ENCODE measurements at regions not wholly inside any gene's neighbourhood (a gene's known extent, or its start where the extent isn't known, plus 50 kb on each side); places are given as distances from the start of the nearest gene placed in this dataset.

GRCh38 chr11:115103921-115104320 lies 400.3 kb downstream of the CADM1 start:
- no peak for DNase-seq (ENCODE audit: low read depth)
- Histone ChIP-seq H3K4me3 (ENCODE audit: low read depth, low read length) (no peak overlapping the region), H3K27me3 (ENCODE audit: control insufficient read depth, insufficient read depth, low read length) (no peaks in the 10 kb centered on the region), H3K36me3 (ENCODE audit: control insufficient read depth, insufficient read depth, low read length) (no peaks in the 10 kb centered on the region)
- TF ChIP-seq, protein P1, sequence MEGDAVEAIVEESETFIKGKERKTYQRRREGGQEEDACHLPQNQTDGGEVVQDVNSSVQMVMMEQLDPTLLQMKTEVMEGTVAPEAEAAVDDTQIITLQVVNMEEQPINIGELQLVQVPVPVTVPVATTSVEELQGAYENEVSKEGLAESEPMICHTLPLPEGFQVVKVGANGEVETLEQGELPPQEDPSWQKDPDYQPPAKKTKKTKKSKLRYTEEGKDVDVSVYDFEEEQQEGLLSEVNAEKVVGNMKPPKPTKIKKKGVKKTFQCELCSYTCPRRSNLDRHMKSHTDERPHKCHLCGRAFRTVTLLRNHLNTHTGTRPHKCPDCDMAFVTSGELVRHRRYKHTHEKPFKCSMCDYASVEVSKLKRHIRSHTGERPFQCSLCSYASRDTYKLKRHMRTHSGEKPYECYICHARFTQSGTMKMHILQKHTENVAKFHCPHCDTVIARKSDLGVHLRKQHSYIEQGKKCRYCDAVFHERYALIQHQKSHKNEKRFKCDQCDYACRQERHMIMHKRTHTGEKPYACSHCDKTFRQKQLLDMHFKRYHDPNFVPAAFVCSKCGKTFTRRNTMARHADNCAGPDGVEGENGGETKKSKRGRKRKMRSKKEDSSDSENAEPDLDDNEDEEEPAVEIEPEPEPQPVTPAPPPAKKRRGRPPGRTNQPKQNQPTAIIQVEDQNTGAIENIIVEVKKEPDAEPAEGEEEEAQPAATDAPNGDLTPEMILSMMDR (IDR thresholded peaks at IDR 0.05; ENCODE audit: insufficient read depth, low read length, poor library complexity, severe bottlenecking), result no peak

DNA sequence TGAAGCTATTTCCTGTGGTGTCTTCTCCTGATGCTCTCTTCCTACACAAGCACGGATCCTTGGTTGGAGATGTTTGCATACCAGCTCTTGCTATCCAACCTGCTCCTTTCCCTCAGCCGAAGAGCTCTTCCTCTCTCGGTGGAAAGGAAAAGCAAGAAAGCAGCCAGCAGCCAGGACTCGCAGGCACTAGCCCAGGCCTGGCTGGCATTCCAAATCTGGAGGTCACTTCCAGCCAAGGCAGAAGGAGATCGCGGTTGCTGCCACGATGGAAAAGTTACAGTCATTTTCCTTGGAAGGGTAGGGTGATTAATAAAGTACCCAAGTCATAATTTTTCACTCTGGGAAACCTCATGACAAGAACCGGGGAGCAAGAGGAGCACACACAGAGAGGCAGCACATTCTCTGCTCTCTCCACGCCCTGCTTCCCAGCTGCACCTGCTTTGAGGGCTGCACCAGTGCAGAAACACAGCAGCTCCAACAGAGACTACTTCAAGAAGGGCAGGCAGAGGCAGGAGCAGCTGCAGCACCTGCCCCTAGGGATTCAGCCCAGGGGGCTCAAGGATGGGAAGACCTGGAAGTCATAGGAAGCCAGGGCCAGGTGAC lies 399.3 kb downstream of the CADM1 start:
- Histone ChIP-seq H3K27me3 (ENCODE audit: control insufficient read depth, insufficient read depth, low read length) (no peaks in the 10 kb centered on the region), H3K36me3 (ENCODE audit: control insufficient read depth, insufficient read depth, low read length) (no peaks in the 10 kb centered on the region), H3K4me3 (ENCODE audit: low read depth, low read length) (no peak overlapping the region)
- TF ChIP-seq, protein P1 (IDR thresholded peaks at IDR 0.05; ENCODE audit: insufficient read depth, low read length, poor library complexity, severe bottlenecking), result no peak
- DNase-seq (ENCODE audit: low read depth), result no peak

GRCh38 chr11:115111066-115111465 lies 393.1 kb downstream of the CADM1 start:
- TF ChIP-seq, protein P1 (IDR thresholded peaks at IDR 0.05; ENCODE audit: insufficient read depth, low read length, poor library complexity, severe bottlenecking), result no peak
- no peaks in the 10 kb centered on the region for H3K27me3 ChIP-seq (ENCODE audit: control insufficient read depth, insufficient read depth, low read length)
- DNase-seq (ENCODE audit: low read depth), result no peak
- H3K4me3 ChIP-seq (ENCODE audit: low read depth, low read length), result no peak overlapping the region
- H3K36me3 ChIP-seq (ENCODE audit: control insufficient read depth, insufficient read depth, low read length), result no peaks in the 10 kb centered on the region

DNA sequence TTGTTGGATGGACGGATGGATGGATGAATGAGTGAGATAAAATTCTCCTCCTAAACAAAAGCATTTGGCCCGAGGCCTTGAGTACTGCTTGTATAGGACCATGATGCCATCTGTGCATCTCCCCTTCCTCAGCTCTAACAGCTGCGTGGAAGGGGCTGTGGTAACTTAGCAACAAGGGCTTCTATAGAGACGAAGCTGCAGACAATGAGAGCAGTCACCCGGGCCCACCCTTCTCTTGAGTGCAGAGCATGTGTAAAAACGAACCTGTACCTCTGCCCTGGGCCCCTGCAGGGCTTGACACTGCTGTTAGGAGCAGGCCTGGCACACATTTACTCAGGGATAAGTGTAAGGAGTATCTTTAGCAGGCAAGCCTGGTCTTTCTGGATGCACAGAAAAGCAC lies 391.5 kb downstream of the CADM1 start:
- TF ChIP-seq, protein P1 (IDR thresholded peaks at IDR 0.05; ENCODE audit: insufficient read depth, low read length, poor library complexity, severe bottlenecking), result no peak
- Histone ChIP-seq H3K4me3 (ENCODE audit: low read depth, low read length) (no peak overlapping the region), H3K27me3 (ENCODE audit: control insufficient read depth, insufficient read depth, low read length) (no peaks in the 10 kb centered on the region), H3K36me3 (ENCODE audit: control insufficient read depth, insufficient read depth, low read length) (no peaks in the 10 kb centered on the region)
- no peak for DNase-seq (ENCODE audit: low read depth)

DNA sequence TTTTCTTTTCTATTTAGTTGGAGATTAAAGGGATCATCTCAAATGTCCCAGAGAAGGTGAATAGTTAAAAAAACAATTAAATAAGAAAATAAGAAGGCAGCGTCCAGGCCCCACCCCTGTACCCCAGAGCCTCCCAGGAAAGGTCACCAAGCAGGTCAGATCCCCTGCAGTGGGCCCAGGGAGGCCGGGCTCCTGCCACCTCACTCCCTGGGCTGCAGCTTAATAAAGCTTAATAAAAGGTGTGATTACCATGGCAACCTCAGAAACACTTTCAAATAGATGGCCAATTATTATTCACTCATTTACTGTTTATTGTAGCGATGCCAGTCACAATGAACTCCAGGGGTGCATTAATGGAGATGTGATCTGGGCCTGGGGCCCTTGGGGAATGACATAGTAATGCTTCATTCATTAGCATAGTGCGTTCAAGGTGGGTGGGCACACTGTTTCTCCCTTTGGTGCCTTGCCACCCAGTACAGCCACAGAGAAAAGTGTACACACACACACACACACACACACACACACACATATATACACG lies 386.2 kb downstream of the CADM1 start:
- DNase-seq (ENCODE audit: low read depth), result no peak
- TF ChIP-seq, protein P1 (IDR thresholded peaks at IDR 0.05; ENCODE audit: insufficient read depth, low read length, poor library complexity, severe bottlenecking), result no peak
- Histone ChIP-seq H3K4me3 (ENCODE audit: low read depth, low read length) (no peak overlapping the region), H3K27me3 (ENCODE audit: control insufficient read depth, insufficient read depth, low read length) (no peaks in the 10 kb centered on the region), H3K36me3 (ENCODE audit: control insufficient read depth, insufficient read depth, low read length) (no peaks in the 10 kb centered on the region)

- Histone ChIP-seq H3K36me3 (ENCODE audit: control insufficient read depth, insufficient read depth, low read length) (no peaks in the 10 kb centered on the region), H3K4me3 (ENCODE audit: low read depth, low read length) (no peak overlapping the region), H3K27me3 (ENCODE audit: control insufficient read depth, insufficient read depth, low read length) (no peaks in the 10 kb centered on the region)
- DNase-seq (ENCODE audit: low read depth), result no peak
- TF ChIP-seq, protein P1 (IDR thresholded peaks at IDR 0.05; ENCODE audit: insufficient read depth, low read length, poor library complexity, severe bottlenecking), result no peak
Measured at GRCh38 chr11:115119146-115119545, 385.1 kb downstream of the CADM1 start.

All from kidney epithelial cell (primary cell).